Caco-2 (cell line): ENCODE measurements at regions not wholly inside any gene's neighbourhood (a gene's known extent, or its start where the extent isn't known, plus 50 kb on each side); places are given as distances from the start of the nearest gene placed in this dataset.

Source experiments
- BruUV-seq: library from RNA; stranded (reverse); fragments of 400-500 nt; replicated peaks from 2 replicates; lab custom pipeline; 2021; lab: Mats Ljungman, UMichigan
- CTCF ChIA-PET: fragments of 300-600 bp; sonication (Branson Sonifier 250); formaldehyde crosslinking; loops from one replicate; lab custom pipeline; 2022; ENCODE audit warnings: antibody characterized with exemption; lab: Charles Lee
- POLR2A ChIA-PET: fragments of 300-600 bp; sonication (Branson Sonifier 250); formaldehyde crosslinking; loops from one replicate; lab custom pipeline; 2022; ENCODE audit warnings: antibody characterized with exemption; lab: Charles Lee
- DNase-seq, 2 experiments: peaks; one replicate each; pipeline versions ENCODE4 v3.0.0 to v3.0.0-alpha.2; 2020 to 2022
- H3K27me3 ChIP-seq: replicated peaks from 2 replicates; pipeline ENCODE4 v1.6.0; 2011; ENCODE audit warnings: low read length; ENCODE audit not compliant: control insufficient read depth, insufficient read depth
- H3K36me3 ChIP-seq: 2 replicates; pipeline ENCODE4 v1.5.1; 2011; ENCODE audit warnings: low read length; ENCODE audit not compliant: control insufficient read depth, insufficient read depth
- H3K4me1 ChIP-seq: fragments of 250-450 bp; sonication (Bioruptor Pico); 2 replicates; pipeline ENCODE4 v1.5.1; 2020; ENCODE audit warnings: mild to moderate bottlenecking
- H3K4me3 ChIP-seq: 2 replicates; pipeline ENCODE4 v1.5.1; 2011; ENCODE audit warnings: low read depth, mild to moderate bottlenecking, control low read depth, low read length
- H3K9me3 ChIP-seq: fragments of 250-450 bp; sonication (Bioruptor Pico); 2 replicates; pipeline ENCODE4 v1.5.1; 2020; ENCODE audit warnings: mild to moderate bottlenecking, moderate library complexity
- H3K27ac Mint-ChIP-seq: one replicate; pipeline ENCODE4 v1.8.0; 2022; ENCODE audit warnings: mixed read lengths; ENCODE audit not compliant: unreplicated experiment
- H3K27me3 Mint-ChIP-seq: one replicate; pipeline ENCODE4 v1.8.0; 2022; ENCODE audit warnings: mixed read lengths; ENCODE audit not compliant: insufficient read depth, unreplicated experiment
- H3K36me3 Mint-ChIP-seq: one replicate; pipeline ENCODE4 v1.8.0; 2022; ENCODE audit warnings: mild to moderate bottlenecking, mixed read lengths; ENCODE audit not compliant: insufficient read depth, unreplicated experiment
- H3K4me1 Mint-ChIP-seq: one replicate; pipeline ENCODE4 v1.8.0; 2022; ENCODE audit warnings: low read depth, mixed read lengths; ENCODE audit not compliant: unreplicated experiment
- H3K4me3 Mint-ChIP-seq: one replicate; pipeline ENCODE4 v1.8.0; 2022; ENCODE audit warnings: mild to moderate bottlenecking, moderate library complexity, mixed read lengths; ENCODE audit not compliant: unreplicated experiment
- H3K9me3 Mint-ChIP-seq: one replicate; pipeline ENCODE4 v1.8.0; 2022; ENCODE audit warnings: mixed read lengths; ENCODE audit not compliant: unreplicated experiment
- intact Hi-C: fragments of 100-400 bp; cut with micrococcal nuclease; formaldehyde crosslinking; loops from one replicate; pipeline ENCODE4 v1.10.0; 2022; ENCODE audit not compliant: unreplicated experiment
- TF ChIP-seq, protein P1 (sequence below), 2 experiments: fragments of 200-600 bp in 1 of 2; IDR thresholded peaks; 1 replicate in 1 of 2; 2 replicates in 1 of 2; pipeline versions ENCODE4 v1.5.1 to v1.8.0; 2011 to 2022; ENCODE audit warnings: antibody characterized with exemption in 1 of 2, control low read depth in 1 of 2, inconsistent platforms in 1 of 2, low read depth in 1 of 2, low read length in 1 of 2, mild to moderate bottlenecking in 1 of 2, moderate library complexity in 1 of 2; ENCODE audit not compliant: insufficient read depth in 1 of 2, severe bottlenecking in 1 of 2, unreplicated experiment in 1 of 2

DNA sequence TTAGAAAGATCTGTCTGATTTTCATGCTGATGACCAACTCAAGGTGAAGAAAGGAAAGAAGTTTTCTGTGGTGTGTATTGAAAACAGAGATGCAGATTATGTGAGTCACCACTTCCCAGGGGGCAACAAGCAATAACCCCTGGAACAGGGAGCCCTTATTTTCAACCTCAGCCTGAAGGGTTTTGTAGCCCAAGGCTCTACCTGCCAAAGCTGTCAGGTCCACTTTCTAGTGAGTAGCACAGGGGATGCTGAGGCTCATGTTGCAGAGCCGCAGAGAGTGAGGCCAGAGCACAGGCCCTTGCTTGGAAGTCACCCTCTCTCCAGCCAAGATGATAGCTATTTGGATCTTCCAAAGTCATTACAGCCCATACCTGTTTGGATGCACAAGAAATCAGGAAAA lies 152.2 kb upstream of the SLC24A5 start:
- Histone ChIP-seq H3K4me3 (no peak overlapping the region), H3K27me3 (no peaks in the 10 kb centered on the region), H3K36me3 (no peaks in the 10 kb centered on the region), H3K4me1 (no peaks in the 10 kb centered on the region), H3K9me3 (no peaks in the 10 kb centered on the region)
- Mint-ChIP-seq H3K9me3 (no peaks in the 10 kb centered on the region), H3K36me3 (no peaks in the 10 kb centered on the region), H3K27me3 (peaks cover 11% of the 10 kb centered on the region), H3K4me3 (no peak overlapping the region), H3K27ac (no peak overlapping the region), H3K4me1 (no peaks in the 10 kb centered on the region)
- TF ChIP-seq, protein P1, sequence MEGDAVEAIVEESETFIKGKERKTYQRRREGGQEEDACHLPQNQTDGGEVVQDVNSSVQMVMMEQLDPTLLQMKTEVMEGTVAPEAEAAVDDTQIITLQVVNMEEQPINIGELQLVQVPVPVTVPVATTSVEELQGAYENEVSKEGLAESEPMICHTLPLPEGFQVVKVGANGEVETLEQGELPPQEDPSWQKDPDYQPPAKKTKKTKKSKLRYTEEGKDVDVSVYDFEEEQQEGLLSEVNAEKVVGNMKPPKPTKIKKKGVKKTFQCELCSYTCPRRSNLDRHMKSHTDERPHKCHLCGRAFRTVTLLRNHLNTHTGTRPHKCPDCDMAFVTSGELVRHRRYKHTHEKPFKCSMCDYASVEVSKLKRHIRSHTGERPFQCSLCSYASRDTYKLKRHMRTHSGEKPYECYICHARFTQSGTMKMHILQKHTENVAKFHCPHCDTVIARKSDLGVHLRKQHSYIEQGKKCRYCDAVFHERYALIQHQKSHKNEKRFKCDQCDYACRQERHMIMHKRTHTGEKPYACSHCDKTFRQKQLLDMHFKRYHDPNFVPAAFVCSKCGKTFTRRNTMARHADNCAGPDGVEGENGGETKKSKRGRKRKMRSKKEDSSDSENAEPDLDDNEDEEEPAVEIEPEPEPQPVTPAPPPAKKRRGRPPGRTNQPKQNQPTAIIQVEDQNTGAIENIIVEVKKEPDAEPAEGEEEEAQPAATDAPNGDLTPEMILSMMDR (IDR thresholded peaks at IDR 0.05; ENCODE audit: insufficient read depth in 1 of 2, low read depth in 1 of 2, low read length in 1 of 2, severe bottlenecking in 1 of 2, unreplicated experiment in 1 of 2), result no peak
- ChIA-PET CTCF (no interaction called here), POLR2A (no interaction called here)
- no TSS peak for BruUV-seq
- DNase-seq, result no peak
- intact Hi-C loops, result no loop called here

DNA sequence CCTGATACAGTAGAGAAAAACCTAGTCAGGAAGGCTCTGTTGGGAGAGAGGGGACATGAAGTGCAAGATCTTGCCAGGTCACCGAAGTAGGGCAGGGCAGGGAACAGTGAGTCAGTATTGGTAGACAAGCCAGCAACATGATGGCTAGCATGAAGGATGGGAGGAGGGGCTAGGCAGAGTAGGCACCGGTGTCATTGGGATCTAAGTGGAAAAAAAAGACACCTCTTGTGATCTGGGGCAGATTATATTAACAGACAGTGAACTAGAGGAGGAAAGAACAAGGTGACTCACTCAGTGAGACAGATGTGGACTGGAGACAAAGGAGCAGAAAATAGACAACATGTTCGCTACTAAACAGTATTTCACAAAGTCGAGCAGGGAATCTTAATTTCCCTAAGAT lies 149.2 kb upstream of the SLC24A5 start:
- no peaks in the 10 kb centered on the region for H3K27me3 ChIP-seq
- DNase-seq, result no peak
- no TSS peak for BruUV-seq
- CTCF ChIA-PET, result no interaction called here
- H3K36me3 Mint-ChIP-seq, result no peaks in the 10 kb centered on the region
- no peaks in the 10 kb centered on the region for H3K9me3 Mint-ChIP-seq
- TF ChIP-seq, protein P1 (IDR thresholded peaks at IDR 0.05; ENCODE audit: insufficient read depth in 1 of 2, low read depth in 1 of 2, low read length in 1 of 2, severe bottlenecking in 1 of 2, unreplicated experiment in 1 of 2), result no peak
- peaks cover 3% of the 10 kb centered on the region for H3K27me3 Mint-ChIP-seq
- no peak overlapping the region for H3K27ac Mint-ChIP-seq
- no peak overlapping the region for H3K4me3 ChIP-seq
- H3K4me1 Mint-ChIP-seq, result no peaks in the 10 kb centered on the region
- H3K9me3 ChIP-seq, result no peaks in the 10 kb centered on the region
- H3K4me3 Mint-ChIP-seq, result no peak overlapping the region
- H3K36me3 ChIP-seq, result no peaks in the 10 kb centered on the region
- intact Hi-C loops, result no loop called here
- H3K4me1 ChIP-seq, result no peaks in the 10 kb centered on the region
- POLR2A ChIA-PET, result no interaction called here

DNA sequence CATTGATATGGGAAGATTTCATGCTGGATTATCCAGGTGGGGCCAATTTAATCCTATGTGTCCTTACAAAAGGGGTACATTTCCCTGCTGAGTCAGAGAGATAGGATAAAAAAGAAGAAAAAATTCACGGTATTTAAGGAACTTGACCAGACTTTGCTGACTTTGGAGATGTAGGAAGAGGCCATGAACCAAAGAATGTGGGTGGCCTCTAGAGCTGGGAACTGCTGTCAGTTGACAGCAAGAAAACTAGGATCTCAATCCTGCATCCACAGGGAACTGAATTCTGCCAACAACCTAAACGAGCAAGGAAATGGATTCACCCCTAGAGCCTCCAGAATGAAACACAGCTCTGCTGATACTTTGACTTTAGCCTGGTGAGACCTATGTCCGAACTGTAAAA lies 148.1 kb upstream of the SLC24A5 start:
- Mint-ChIP-seq H3K27me3 (peaks cover 2% of the 10 kb centered on the region), H3K4me3 (no peak overlapping the region), H3K4me1 (no peaks in the 10 kb centered on the region), H3K27ac (no peak overlapping the region), H3K36me3 (no peaks in the 10 kb centered on the region), H3K9me3 (no peaks in the 10 kb centered on the region)
- no peak overlapping the region for H3K4me3 ChIP-seq
- ChIA-PET POLR2A (no interaction called here), CTCF (no interaction called here)
- no peaks in the 10 kb centered on the region for H3K27me3 ChIP-seq
- no TSS peak for BruUV-seq
- H3K36me3 ChIP-seq, result no peaks in the 10 kb centered on the region
- TF ChIP-seq, protein P1 (IDR thresholded peaks at IDR 0.05; ENCODE audit: insufficient read depth in 1 of 2, low read depth in 1 of 2, low read length in 1 of 2, severe bottlenecking in 1 of 2, unreplicated experiment in 1 of 2), result no peak
- intact Hi-C loops, result no loop called here
- H3K9me3 ChIP-seq, result no peaks in the 10 kb centered on the region
- no peak for DNase-seq
- H3K4me1 ChIP-seq, result no peaks in the 10 kb centered on the region
